HepG2 (cell line): ENCODE measurements at regions not wholly inside any gene's neighbourhood (a gene's known extent, or its start where the extent isn't known, plus 50 kb on each side); places are given as distances from the start of the nearest gene placed in this dataset.

Source experiments
- ATAC-seq: fragments of 200-7000 bp; cut with Tn5 transposase; 3 replicates; pipeline ENCODE4 v1.9.1; 2020; ENCODE audit warnings: mild to moderate bottlenecking, moderate library complexity
- BruUV-seq: library from RNA; stranded (reverse); fragments of 400-500 nt; replicated peaks from 2 replicates; lab custom pipeline; 2021; lab: Mats Ljungman, UMichigan
- CTCF ChIA-PET: fragments of 300-600 bp; formaldehyde crosslinking; extraction: SDS; loops from one replicate; lab custom pipeline; 2021; ENCODE audit warnings: low total read pairs, inconsistent platforms, low intra/inter-chr PET ratio; lab: Yijun Ruan, JAX
- POLR2A ChIA-PET: fragments of 350-600 bp; sonication (Branson Sonifier 250); formaldehyde crosslinking; loops from one replicate; lab custom pipeline; 2020; ENCODE audit warnings: antibody characterized with exemption, inconsistent platforms; lab: Yijun Ruan, JAX
- DNase-seq: peaks from one replicate; pipeline ENCODE4 v3.0.0-alpha.2; 2015; ENCODE audit warnings: low spot score
- FAIRE-seq: peaks from 3 replicates; lab custom pipeline; 2011; peaks lifted over from hg19 to GRCh38; lab: Jason Lieb, UNC
- H2AFZ ChIP-seq: one replicate; pipeline ENCODE4 v1.6.1; 2011; ENCODE audit warnings: low read length, inconsistent platforms
- H3K27ac ChIP-seq: fragments of 300-600 bp; 3 replicates; pipeline ENCODE4 v1.8.0; 2011; ENCODE audit warnings: mixed run types, mild to moderate bottlenecking, mixed read lengths, low read length, inconsistent platforms; ENCODE audit not compliant: insufficient read depth; ENCODE audit errors: extremely low read length
- H3K27me3 ChIP-seq, 2 experiments: fragments of 200-600 bp in 1 of 2; 2 replicates in 1 of 2; 3 replicates in 1 of 2; pipeline versions ENCODE4 v1.6.0 to v1.8.0; 2011; ENCODE audit warnings: low read length in 2 of 2, mild to moderate bottlenecking in 2 of 2, moderate library complexity in 2 of 2, inconsistent platforms in 1 of 2; ENCODE audit not compliant: insufficient read depth in 2 of 2, control insufficient read depth in 1 of 2
- H3K36me3 ChIP-seq, 2 experiments: fragments of 200-600 bp in 1 of 2; replicated peaks in 1 of 2; 2 replicates in 1 of 2; 3 replicates in 1 of 2; pipeline versions ENCODE4 v1.5.1 to v1.8.0; 2011; ENCODE audit warnings: low read length in 2 of 2, inconsistent platforms in 1 of 2; ENCODE audit not compliant: insufficient read depth in 2 of 2, control insufficient read depth in 1 of 2
- H3K4me1 ChIP-seq: 2 replicates; pipeline ENCODE4 v1.5.1; 2012; ENCODE audit warnings: low read length, inconsistent platforms; ENCODE audit not compliant: insufficient read depth
- H3K4me2 ChIP-seq: 2 replicates; pipeline ENCODE4 v1.6.0; 2011; ENCODE audit warnings: low read depth, low read length, inconsistent platforms
- H3K4me3 ChIP-seq, 3 experiments: fragments of 200-600 bp in 1 of 3; sonication (generic), shearing (Covaris generic) in 1 of 3; replicated peaks in 1 of 3; 2 replicates each; pipeline ENCODE4 v1.5.1; 2011 to 2016; ENCODE audit warnings: low read length in 3 of 3, inconsistent platforms in 2 of 3, low read depth in 2 of 3, mild to moderate bottlenecking in 2 of 3, control low read depth in 1 of 3, mixed read lengths in 1 of 3; ENCODE audit not compliant: insufficient read depth in 1 of 3
- H3K79me2 ChIP-seq: one replicate; pipeline ENCODE4 v1.6.1; 2011; ENCODE audit warnings: low read length, inconsistent platforms; ENCODE audit not compliant: insufficient read depth
- H3K9ac ChIP-seq: 2 replicates; pipeline ENCODE4 v1.6.0; 2011; ENCODE audit warnings: mild to moderate bottlenecking, low read depth, low read length, inconsistent platforms; ENCODE audit not compliant: insufficient read depth
- H3K9me3 ChIP-seq: 2 replicates; pipeline ENCODE4 v1.5.1; 2012; ENCODE audit warnings: mild to moderate bottlenecking, low read length
- H4K20me1 ChIP-seq: 2 replicates; pipeline ENCODE4 v1.6.0; 2011; ENCODE audit warnings: inconsistent platforms, mild to moderate bottlenecking, low read length, moderate library complexity; ENCODE audit not compliant: insufficient read depth
- CCAR2 ChIP-seq: fragments of 200-400 bp; formaldehyde crosslinking; optimal IDR thresholded peaks from 2 replicates; pipeline ENCODE3; 2018; ENCODE audit warnings: low read depth, mild to moderate bottlenecking, low read length, moderate library complexity
- ESRRA ChIP-seq: sonication (generic); formaldehyde crosslinking; IDR thresholded peaks from 2 replicates; pipeline ENCODE4 v1.5.1; 2020; ENCODE audit warnings: mild to moderate bottlenecking, low read depth, missing genetic modification reagents
- KDM4B ChIP-seq: sonication (generic); formaldehyde crosslinking; IDR thresholded peaks from 2 replicates; pipeline ENCODE4 v1.4.0; 2020; ENCODE audit warnings: missing genetic modification reagents
- POLR2AphosphoS5 ChIP-seq: IDR thresholded peaks from 2 replicates; pipeline ENCODE4 v1.6.1; 2012; ENCODE audit warnings: low read depth, low read length
- RBM39 ChIP-seq: fragments of 200-400 bp; formaldehyde crosslinking; IDR thresholded peaks from one replicate; pipeline ENCODE4 v1.6.1; 2018; ENCODE audit warnings: antibody characterized with exemption, mild to moderate bottlenecking, low read depth, low read length; ENCODE audit not compliant: poor library complexity, severe bottlenecking
- SSRP1 ChIP-seq: IDR thresholded peaks from 2 replicates; pipeline ENCODE4 v1.6.1; 2016; ENCODE audit warnings: control low read depth
- TEAD2 ChIP-seq: sonication (generic); formaldehyde crosslinking; IDR thresholded peaks from 2 replicates; pipeline ENCODE4 v1.9.0; 2021; ENCODE audit warnings: missing genetic modification reagents
- ZNF501 ChIP-seq: sonication (generic); formaldehyde crosslinking; IDR thresholded peaks from 2 replicates; pipeline ENCODE4 v1.5.1; 2020; ENCODE audit warnings: mild to moderate bottlenecking, moderate library complexity, missing genetic modification reagents
- WGBS: methylation state at CpG from one replicate; pipeline ENCODE4 v1.1.6; 2017; ENCODE audit warnings: low lambda C conversion rate; 5-methylcytosine and 5-hydroxymethylcytosine counted together
- in situ Hi-C: cut with HindIII; loops from 2 replicates; pipeline ENCODE4 v1.10.0; 2017; ENCODE audit warnings: low pct_unique_long_range_greater_than_20kb; ENCODE audit not compliant: extremely low pct_ligation_motif_present
- intact Hi-C: fragments of 100-400 bp; cut with micrococcal nuclease; formaldehyde crosslinking; loops from one replicate; pipeline ENCODE4 v1.10.0; 2022; ENCODE audit not compliant: unreplicated experiment
- TF ChIP-seq, protein P1 (sequence below), 2 experiments: sonication (generic) in 1 of 2; formaldehyde crosslinking in 1 of 2; IDR thresholded peaks; 2 replicates each; pipeline versions ENCODE4 v1.5.1 to v1.6.1; 2011 to 2020; ENCODE audit warnings: borderline replicate concordance in 1 of 2, low read depth in 1 of 2, low read length in 1 of 2, mild to moderate bottlenecking in 1 of 2, missing genetic modification reagents in 1 of 2, moderate library complexity in 1 of 2
- TF ChIP-seq, protein P2 (sequence below): sonication (generic); formaldehyde crosslinking; IDR thresholded peaks from 2 replicates; pipeline ENCODE4 v1.4.0; 2020; ENCODE audit warnings: missing genetic modification reagents
- TF ChIP-seq, protein P3 (sequence below): sonication (generic); formaldehyde crosslinking; IDR thresholded peaks from 2 replicates; pipeline ENCODE4 v1.4.0; 2020; ENCODE audit warnings: missing genetic modification reagents, borderline replicate concordance

DNA sequence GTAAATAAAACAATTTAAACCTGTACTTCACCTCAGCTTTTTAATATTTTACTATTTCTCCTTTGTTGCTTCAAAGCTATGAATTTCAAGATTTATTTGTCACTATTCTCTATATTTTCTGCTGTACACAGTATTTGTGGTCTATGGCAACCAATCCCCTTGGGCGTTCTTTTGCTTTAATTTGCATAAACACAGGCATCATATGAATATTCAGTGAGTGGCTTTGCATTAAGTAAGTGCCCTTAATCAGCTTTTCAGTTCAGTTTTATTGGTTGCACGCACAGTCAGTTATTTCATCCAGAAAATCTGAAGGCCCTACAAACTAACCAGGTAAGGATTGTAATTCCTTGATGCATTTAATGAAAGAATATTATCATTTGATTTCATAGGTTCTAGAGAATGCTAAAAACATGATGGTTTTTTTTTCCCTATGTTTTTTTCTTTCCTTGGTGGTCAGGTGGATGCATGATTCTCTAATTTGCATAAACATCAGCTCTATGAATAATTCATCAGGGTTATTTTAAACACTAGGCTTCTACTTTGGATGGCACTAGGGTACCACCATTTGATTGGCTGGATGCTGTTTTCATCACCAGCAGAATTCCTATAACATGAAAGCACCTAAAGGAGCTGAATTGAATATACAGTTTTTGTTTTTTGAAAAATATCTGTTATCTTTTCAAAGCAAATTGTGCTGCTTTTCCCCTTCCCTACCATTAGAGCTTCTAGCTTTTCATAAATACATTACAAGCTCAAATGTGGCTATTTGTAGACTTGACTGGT lies 249.2 kb upstream of the CCNH start (continued):
- TF ChIP-seq, protein P1, sequence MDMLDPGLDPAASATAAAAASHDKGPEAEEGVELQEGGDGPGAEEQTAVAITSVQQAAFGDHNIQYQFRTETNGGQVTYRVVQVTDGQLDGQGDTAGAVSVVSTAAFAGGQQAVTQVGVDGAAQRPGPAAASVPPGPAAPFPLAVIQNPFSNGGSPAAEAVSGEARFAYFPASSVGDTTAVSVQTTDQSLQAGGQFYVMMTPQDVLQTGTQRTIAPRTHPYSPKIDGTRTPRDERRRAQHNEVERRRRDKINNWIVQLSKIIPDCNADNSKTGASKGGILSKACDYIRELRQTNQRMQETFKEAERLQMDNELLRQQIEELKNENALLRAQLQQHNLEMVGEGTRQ (IDR thresholded peaks at IDR 0.05; ENCODE audit: low read depth, low read length), result no peak
- TF ChIP-seq, protein P1 (CRISPR knock-in tag; IDR thresholded peaks at IDR 0.05; ENCODE audit: borderline replicate concordance), result no peak

DNA sequence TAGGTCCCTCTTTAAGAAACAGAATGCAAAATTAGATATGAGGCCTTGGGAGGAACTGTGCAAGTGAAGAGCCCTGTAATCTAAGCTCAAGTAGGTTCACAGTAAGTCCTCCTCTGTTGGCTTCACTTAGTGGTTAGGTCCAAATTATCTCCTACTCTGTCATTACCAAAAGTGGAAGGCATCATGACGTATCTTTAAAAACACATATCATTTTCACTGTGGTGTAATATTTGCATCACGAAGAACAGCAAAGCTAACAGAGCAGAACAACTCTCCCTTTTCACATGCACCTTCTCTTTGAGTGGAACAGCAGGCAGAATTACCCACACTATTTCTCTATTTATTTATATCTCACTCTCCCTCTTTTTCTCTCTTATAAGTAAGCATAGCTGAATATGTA lies 240.5 kb upstream of the CCNH start:
- Histone ChIP-seq H4K20me1 (no peaks in the 10 kb centered on the region), H3K79me2 (no peaks in the 10 kb centered on the region), H3K4me2 (no peak overlapping the region), H3K36me3 (no peaks in the 10 kb centered on the region), H2AFZ (no peak overlapping the region), H3K27ac (no peak overlapping the region), H3K9ac (no peak overlapping the region), H3K4me1 (no peaks in the 10 kb centered on the region), H3K27me3 (no peaks in the 10 kb centered on the region), H3K9me3 (no peaks in the 10 kb centered on the region), H3K4me3 (no peak overlapping the region)
- CTCF ChIA-PET, result no interaction called here
- no peak for FAIRE-seq
- no peak for ATAC-seq
- POLR2A ChIA-PET, result no interaction called here
- no TSS peak for BruUV-seq
- DNase-seq, result no peak
- in situ Hi-C loops, result no loop called here
- intact Hi-C loops, result no loop called here
- WGBS, result 6% methylated on average over 2 of the region's 2 CpGs
- no peak for TF ChIP-seq POLR2AphosphoS5
- TF ChIP-seq RBM39, result no peak
- TF ChIP-seq ESRRA (CRISPR knock-in tag), result no peak
- no peak for TF ChIP-seq TEAD2 (CRISPR knock-in tag)
- no peak for TF ChIP-seq ZNF501
- TF ChIP-seq, protein P2, sequence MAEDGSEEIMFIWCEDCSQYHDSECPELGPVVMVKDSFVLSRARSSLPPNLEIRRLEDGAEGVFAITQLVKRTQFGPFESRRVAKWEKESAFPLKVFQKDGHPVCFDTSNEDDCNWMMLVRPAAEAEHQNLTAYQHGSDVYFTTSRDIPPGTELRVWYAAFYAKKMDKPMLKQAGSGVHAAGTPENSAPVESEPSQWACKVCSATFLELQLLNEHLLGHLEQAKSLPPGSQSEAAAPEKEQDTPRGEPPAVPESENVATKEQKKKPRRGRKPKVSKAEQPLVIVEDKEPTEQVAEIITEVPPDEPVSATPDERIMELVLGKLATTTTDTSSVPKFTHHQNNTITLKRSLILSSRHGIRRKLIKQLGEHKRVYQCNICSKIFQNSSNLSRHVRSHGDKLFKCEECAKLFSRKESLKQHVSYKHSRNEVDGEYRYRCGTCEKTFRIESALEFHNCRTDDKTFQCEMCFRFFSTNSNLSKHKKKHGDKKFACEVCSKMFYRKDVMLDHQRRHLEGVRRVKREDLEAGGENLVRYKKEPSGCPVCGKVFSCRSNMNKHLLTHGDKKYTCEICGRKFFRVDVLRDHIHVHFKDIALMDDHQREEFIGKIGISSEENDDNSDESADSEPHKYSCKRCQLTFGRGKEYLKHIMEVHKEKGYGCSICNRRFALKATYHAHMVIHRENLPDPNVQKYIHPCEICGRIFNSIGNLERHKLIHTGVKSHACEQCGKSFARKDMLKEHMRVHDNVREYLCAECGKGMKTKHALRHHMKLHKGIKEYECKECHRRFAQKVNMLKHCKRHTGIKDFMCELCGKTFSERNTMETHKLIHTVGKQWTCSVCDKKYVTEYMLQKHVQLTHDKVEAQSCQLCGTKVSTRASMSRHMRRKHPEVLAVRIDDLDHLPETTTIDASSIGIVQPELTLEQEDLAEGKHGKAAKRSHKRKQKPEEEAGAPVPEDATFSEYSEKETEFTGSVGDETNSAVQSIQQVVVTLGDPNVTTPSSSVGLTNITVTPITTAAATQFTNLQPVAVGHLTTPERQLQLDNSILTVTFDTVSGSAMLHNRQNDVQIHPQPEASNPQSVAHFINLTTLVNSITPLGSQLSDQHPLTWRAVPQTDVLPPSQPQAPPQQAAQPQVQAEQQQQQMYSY (CRISPR knock-in tag), result no peak
- no peak for TF ChIP-seq KDM4B
- TF ChIP-seq CCAR2, result no peak
- no peak for TF ChIP-seq SSRP1
- TF ChIP-seq, protein P3, sequence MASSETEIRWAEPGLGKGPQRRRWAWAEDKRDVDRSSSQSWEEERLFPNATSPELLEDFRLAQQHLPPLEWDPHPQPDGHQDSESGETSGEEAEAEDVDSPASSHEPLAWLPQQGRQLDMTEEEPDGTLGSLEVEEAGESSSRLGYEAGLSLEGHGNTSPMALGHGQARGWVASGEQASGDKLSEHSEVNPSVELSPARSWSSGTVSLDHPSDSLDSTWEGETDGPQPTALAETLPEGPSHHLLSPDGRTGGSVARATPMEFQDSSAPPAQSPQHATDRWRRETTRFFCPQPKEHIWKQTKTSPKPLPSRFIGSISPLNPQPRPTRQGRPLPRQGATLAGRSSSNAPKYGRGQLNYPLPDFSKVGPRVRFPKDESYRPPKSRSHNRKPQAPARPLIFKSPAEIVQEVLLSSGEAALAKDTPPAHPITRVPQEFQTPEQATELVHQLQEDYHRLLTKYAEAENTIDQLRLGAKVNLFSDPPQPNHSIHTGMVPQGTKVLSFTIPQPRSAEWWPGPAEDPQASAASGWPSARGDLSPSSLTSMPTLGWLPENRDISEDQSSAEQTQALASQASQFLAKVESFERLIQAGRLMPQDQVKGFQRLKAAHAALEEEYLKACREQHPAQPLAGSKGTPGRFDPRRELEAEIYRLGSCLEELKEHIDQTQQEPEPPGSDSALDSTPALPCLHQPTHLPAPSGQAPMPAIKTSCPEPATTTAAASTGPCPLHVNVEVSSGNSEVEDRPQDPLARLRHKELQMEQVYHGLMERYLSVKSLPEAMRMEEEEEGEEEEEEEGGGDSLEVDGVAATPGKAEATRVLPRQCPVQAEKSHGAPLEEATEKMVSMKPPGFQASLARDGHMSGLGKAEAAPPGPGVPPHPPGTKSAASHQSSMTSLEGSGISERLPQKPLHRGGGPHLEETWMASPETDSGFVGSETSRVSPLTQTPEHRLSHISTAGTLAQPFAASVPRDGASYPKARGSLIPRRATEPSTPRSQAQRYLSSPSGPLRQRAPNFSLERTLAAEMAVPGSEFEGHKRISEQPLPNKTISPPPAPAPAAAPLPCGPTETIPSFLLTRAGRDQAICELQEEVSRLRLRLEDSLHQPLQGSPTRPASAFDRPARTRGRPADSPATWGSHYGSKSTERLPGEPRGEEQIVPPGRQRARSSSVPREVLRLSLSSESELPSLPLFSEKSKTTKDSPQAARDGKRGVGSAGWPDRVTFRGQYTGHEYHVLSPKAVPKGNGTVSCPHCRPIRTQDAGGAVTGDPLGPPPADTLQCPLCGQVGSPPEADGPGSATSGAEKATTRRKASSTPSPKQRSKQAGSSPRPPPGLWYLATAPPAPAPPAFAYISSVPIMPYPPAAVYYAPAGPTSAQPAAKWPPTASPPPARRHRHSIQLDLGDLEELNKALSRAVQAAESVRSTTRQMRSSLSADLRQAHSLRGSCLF, result no peak
